Chondrocyte (in vitro differentiated cells): ENCODE measurements at regions not wholly inside any gene's neighbourhood (a gene's known extent, or its start where the extent isn't known, plus 50 kb on each side); places are given as distances from the start of the nearest gene placed in this dataset.

ENCODE experiments used
- DNase-seq: peaks from one replicate; pipeline ENCODE4 v3.0.0; 2021; ENCODE audit warnings: mixed read lengths, low spot score
- H3K27ac Mint-ChIP-seq: one replicate; pipeline ENCODE4 v1.8.0; 2021; ENCODE audit warnings: mild to moderate bottlenecking, moderate library complexity, mixed read lengths; ENCODE audit not compliant: unreplicated experiment
- H3K27me3 Mint-ChIP-seq: 2 replicates; pipeline ENCODE4 v1.8.0; 2021; ENCODE audit warnings: low read depth, mixed read lengths
- H3K36me3 Mint-ChIP-seq: 2 replicates; pipeline ENCODE4 v1.8.0; 2021; ENCODE audit warnings: low read depth, mixed read lengths
- H3K4me1 Mint-ChIP-seq: 2 replicates; pipeline ENCODE4 v1.8.0; 2021; ENCODE audit warnings: low read depth, mild to moderate bottlenecking, mixed read lengths
- H3K4me3 Mint-ChIP-seq: one replicate; pipeline ENCODE4 v1.8.0; 2021; ENCODE audit warnings: mild to moderate bottlenecking, moderate library complexity, mixed read lengths; ENCODE audit not compliant: unreplicated experiment
- H3K9me3 Mint-ChIP-seq: 2 replicates; pipeline ENCODE4 v1.8.0; 2021; ENCODE audit warnings: low read depth, mixed read lengths
- TF ChIP-seq, protein P1 (sequence below): fragments of 200-600 bp; sonication (generic); IDR thresholded peaks from 2 replicates; pipeline ENCODE4 v1.5.0; 2021; ENCODE audit warnings: antibody characterized with exemption, mild to moderate bottlenecking, moderate library complexity

DNA sequence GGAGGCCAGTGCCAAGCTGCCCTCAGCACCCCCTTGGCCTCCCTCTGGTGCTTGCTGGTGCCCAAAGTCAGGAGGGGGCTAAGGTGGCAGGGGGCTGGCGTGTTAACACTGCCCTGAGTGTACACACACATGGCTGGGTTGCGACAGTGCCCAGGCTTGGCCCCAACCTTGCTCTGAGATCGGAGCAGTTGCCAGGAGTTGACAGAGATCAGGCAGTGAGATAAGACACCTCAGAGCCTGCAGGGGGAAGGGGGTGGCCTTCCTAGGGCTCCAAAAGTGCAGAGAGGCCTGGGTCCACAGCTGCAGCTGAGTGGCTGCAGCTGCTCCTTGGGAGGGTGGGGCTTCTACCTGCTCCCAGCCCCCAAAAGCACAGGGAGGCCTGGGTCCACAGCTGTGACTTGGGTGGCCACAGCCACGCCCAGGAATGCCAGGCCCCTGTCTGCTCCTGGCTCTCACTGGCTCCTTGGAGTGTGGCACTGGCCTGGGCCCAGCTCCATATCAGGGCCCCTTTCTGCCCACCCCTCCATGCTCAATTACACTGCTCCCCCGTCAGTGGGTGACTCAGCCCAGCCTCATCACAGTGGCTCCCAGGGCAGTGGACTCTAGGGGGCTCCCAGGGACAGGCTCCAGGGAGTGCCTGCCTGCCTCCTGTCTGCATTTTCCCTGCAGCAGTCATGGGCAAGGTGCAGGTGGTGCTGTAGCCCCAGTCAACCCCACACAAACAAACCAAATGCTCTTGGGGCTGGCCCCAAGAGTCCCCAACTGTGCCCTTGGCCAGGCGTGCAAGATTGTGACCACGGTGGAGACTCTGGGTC lies 56.4 kb upstream of the C15orf39 start:
- TF ChIP-seq, protein P1, sequence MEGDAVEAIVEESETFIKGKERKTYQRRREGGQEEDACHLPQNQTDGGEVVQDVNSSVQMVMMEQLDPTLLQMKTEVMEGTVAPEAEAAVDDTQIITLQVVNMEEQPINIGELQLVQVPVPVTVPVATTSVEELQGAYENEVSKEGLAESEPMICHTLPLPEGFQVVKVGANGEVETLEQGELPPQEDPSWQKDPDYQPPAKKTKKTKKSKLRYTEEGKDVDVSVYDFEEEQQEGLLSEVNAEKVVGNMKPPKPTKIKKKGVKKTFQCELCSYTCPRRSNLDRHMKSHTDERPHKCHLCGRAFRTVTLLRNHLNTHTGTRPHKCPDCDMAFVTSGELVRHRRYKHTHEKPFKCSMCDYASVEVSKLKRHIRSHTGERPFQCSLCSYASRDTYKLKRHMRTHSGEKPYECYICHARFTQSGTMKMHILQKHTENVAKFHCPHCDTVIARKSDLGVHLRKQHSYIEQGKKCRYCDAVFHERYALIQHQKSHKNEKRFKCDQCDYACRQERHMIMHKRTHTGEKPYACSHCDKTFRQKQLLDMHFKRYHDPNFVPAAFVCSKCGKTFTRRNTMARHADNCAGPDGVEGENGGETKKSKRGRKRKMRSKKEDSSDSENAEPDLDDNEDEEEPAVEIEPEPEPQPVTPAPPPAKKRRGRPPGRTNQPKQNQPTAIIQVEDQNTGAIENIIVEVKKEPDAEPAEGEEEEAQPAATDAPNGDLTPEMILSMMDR, result peak; percentile 17

DNA sequence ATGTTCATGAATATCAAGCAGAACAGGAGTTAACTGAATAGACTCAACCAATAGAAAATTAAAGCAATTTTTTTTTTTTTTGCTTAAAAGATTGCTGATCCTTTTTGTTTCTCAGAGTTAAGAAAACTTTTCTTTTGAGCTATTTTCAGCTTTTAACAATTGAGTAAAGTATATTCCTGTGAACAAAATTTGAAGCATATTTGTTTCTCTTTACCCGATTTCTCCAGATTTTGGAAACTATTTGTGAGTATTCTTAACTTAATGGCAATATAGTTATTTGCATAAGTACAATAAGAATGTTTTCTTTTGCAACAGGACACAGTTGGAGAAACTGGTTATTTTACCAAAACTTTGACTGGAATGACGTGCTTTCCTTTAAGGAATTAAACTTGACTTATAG lies 53.4 kb upstream of the C15orf39 start:
- no peaks in the 10 kb centered on the region for H3K27me3 Mint-ChIP-seq
- DNase-seq, result no peak
- H3K4me1 Mint-ChIP-seq, result peaks cover 9% of the 10 kb centered on the region
- TF ChIP-seq, protein P1, result no peak
- H3K4me3 Mint-ChIP-seq, result no peak overlapping the region
- H3K9me3 Mint-ChIP-seq, result peaks cover 3% of the 10 kb centered on the region
- H3K36me3 Mint-ChIP-seq, result no peaks in the 10 kb centered on the region
- H3K27ac Mint-ChIP-seq, result no peak overlapping the region

More for the DNA sequence above, 56.4 kb upstream of the C15orf39 start:
- H3K9me3 Mint-ChIP-seq, result peaks cover 15% of the 10 kb centered on the region
- DNase-seq, result no peak
- H3K36me3 Mint-ChIP-seq, result peaks cover 4% of the 10 kb centered on the region
- H3K4me3 Mint-ChIP-seq, result no peak overlapping the region
- no peaks in the 10 kb centered on the region for H3K27me3 Mint-ChIP-seq
- no peak overlapping the region for H3K27ac Mint-ChIP-seq
- H3K4me1 Mint-ChIP-seq, result peaks cover 4% of the 10 kb centered on the region

DNA sequence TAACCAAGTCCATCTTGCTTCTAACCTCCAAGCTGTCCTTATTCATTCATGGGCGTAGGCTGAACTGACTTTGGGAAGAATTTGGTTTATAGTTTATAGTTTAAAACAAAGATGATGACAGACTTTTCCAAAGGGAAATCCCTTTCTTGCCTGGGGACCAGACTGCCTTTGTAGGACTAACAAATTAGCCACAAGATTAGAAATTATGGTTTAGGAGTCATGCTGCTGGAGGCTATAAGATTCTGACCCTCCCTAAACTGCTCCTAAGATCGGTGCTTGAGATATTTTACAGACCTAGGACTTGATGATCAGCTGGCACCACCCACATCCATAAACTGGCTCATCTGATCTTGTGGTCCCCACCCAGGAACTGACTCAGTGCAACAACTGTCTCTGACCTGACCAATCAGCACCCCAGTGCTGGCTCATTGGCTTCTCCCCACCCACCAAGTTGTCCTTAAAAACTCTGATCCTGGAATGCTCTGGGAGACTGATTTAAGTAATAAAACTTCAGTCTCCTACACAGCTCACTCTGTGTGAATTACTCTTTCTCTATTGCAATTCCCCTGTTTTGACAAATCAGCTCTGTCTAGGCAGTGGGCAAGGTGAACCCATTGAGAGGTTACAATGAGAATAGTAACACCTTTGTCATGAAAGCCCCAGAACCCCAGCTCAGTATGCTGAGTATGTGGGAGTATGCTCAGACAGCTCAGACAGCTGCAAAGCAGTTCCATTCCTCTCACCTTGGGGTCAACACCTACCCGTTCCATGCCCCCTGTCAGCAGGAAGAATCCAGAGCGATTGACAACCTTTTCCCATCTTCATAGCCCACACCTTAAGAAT lies 51.6 kb upstream of the C15orf39 start:
- Mint-ChIP-seq H3K4me1 (peaks cover 15% of the 10 kb centered on the region), H3K36me3 (no peaks in the 10 kb centered on the region), H3K4me3 (no peak overlapping the region), H3K9me3 (no peaks in the 10 kb centered on the region), H3K27me3 (no peaks in the 10 kb centered on the region), H3K27ac (no peak overlapping the region)
- TF ChIP-seq, protein P1, result no peak
- DNase-seq, result no peak

DNA sequence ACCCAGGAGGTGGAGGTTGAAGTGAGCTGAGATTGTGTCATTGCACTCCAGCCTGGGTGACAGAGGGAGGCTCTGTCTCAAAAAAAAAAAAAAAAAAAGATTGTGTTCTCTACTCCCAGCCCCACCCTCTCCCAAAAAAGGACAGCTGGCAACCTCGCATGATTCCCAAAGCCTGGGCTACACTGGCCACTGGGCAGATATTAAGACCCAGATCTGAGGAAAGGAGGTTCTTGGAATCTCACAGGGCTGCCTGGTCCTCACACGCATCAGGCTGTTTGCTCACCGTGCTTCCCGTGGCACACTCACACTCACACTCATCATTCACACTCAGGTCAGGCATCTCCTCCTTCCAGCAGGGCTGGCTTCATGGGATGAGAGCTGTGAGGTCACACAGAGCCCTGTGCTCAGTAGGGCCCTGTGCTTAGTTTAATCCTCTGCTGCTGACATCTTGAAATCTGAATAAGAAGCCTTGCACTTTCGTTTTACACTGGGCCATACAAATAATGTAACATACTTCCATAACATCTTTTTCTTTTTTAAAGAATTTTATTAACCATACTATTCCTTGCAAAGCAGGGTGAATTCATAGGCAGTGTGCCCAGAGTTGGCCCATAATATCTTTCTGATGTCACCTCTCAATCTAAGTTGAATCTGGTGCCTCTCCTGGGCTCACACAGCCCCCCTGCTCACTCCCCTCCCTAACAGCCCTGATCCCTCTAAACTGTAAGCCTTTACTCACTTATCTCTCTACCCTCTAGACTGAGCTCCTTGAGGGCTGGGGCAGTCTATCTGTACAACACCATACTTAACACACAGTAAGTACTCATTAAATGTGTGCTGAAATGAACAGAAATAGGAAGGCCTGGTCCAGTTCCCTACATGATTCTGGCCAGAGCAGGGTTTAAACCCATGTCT lies 50.2 kb upstream of the C15orf39 start:
- Mint-ChIP-seq H3K36me3 (no peaks in the 10 kb centered on the region), H3K4me1 (peaks cover 15% of the 10 kb centered on the region), H3K27ac (no peak overlapping the region), H3K4me3 (no peak overlapping the region), H3K27me3 (no peaks in the 10 kb centered on the region), H3K9me3 (no peaks in the 10 kb centered on the region)
- DNase-seq, result no peak
- TF ChIP-seq, protein P1, result no peak
